ENCODE measurements at regions not wholly inside any gene's neighbourhood (a gene's known extent, or its start where the extent isn't known, plus 50 kb on each side); places are given as distances from the start of the nearest gene placed in this dataset.

DNA sequence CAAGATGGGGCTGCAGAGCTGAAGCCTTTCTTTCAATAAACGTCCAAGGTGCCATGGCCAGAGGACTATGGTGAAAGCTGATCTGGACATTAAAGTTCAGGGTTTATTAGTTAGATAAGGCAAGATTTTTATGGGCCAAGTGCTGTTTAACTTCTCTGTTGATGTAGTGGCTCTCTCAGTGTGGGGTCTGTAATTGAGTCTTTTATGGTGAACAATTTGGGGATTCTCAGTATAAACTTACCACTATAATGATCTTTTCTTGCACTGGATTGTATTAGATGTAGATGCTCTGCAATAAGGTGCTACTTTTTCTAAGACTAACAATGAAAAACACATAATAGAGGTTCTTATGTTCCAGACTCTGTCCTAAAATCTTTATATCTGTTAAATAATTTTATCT lies 190.1 kb upstream of the KLF12 start:
- DNase-seq: no peak

DNA sequence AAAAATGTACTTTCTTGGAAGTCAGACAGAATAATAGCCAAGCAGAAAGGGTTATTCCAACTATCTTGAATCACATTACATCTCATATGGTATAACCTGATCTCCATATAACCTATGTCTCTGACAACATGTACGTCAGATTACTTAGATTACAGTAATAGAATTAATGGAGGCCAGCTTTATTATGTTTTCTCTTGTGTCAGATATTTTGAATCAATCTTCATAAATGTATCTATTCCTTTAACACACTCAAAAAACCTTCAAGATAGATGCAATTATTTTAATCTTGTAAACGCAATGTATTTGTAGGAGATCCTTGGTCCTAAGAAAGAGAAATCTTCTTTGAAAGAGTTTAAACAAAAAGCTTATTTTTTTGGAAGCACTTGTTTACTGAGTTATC lies 188.4 kb upstream of the KLF12 start:
- DNase-seq: no peak

DNA sequence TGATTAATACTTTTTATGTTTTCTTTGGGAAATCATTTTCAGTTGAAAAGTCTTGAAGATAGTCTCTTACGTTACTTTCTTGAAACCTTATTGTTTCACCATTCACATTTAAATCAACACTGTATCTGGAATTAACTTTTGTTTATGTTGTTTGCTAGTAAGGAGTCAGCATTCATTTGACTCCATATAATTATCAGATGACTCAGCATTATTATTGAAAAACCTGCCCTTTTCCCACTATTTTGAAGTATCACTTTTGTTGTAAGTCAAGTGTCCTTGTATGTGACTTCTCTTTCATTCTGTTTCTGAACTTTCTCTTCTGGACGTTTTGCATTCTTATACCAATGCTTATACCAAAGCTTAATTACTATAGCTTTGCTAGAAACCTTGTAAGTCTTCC lies 186.1 kb upstream of the KLF12 start:
- no peak for DNase-seq

DNA sequence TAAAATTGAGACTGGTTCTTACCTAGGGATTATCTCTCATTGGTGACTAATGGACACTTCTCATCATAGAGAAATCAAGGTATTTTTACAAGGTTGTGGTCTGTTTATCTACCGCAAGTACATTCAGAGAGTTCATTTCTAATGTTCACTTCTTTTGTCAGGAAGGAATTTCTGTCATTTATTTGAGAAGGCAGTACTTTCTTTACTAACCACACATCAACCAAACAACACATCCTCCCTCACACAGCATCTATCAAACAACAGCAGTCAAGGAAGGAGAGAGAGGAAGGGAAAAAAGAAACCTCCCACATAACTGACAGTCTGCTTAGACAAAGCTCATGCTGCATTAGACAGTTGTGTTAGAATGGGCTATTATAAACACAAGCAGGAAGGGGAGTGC lies 182.3 kb upstream of the KLF12 start:
- no peak for DNase-seq

DNA sequence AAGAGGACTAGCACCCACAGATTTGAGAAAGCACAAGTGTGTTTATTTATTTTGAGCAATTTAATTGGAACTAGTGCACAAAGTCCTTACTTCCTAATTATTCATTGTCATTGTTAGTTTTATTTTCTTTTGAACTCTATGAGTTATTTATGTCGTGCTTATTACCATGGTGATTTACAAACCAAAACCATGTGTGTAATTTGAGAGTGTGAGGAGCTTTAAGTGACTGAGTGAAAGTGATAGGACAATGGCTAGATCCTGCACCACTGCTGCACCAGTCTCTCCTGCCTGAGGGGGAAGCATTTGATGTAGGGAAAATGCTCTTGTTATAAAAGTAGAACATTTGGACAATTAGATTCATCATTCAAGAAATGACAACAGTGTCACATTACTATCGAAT lies 172.3 kb upstream of the KLF12 start:
- no peak for DNase-seq

DNA sequence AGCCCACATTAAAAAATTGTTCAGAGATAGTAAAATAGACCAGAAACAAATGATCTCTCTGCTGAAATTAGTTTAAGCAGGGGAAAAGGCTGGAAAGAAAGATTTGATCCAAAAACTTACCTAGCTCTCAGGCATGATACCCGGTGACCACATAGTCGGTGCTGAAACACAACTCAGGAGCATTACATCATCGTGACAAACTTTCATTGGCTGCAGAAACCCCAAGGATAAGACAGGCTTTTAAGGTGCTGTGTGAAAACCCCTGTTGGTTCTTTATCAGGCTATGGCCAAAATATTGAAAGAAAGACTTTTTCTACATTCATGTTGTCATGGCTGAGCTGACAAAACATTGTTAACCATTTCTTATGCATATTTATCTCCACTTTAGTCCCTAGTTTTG lies 171.7 kb upstream of the KLF12 start:
- DNase-seq: no peak

DNA sequence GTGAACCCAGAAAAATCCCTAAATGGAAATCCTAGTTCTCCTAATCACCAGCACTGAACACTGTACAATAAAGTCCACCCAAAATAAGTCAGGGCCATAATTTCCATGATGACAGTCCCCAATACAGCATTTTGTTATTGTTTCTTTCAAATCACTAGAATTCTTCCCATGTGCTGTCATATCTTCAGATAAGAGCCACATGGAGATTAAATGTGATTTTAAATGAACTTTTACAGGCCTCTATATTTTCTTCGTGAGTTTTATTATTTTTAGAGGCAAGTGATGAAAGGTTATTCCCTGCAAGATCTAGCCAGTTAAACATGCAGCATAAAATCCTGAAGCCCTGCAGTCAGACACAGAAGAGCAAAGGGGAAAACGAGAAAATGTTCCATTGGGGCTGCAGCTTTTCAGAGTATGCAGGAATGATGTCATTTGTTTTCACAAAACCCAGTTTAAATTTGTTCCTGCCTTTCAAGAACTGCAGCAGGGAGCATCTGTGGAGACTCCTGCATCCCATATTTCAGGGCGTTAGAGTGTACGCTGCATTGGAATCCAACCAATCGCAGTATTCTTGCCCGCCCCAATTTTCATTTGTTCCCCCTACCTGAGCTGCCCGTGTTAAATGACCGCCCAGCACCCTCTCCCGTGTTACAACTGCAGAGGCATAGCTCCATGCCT lies 167.2 kb upstream of the KLF12 start:
- no peak for DNase-seq

DNA sequence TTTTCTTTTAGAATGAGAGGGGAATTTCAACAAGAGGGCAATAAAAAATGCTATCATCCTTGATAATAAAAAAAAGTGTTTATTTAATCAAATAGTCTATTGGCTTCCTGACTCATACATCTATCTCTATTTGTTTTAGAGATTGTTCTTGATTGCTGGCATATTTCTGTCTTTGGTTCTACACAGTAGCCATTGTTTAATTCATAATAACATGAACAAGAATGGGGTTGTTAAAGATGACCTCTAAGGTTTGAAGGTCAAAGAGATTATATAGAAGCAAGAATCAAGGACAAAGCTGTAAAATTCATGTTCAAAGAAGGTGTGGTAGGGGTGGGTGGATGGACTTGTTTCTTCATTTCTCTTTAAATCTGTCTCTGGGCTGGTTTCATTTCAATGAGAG lies 166.0 kb upstream of the KLF12 start:
- no peak for DNase-seq

DNA sequence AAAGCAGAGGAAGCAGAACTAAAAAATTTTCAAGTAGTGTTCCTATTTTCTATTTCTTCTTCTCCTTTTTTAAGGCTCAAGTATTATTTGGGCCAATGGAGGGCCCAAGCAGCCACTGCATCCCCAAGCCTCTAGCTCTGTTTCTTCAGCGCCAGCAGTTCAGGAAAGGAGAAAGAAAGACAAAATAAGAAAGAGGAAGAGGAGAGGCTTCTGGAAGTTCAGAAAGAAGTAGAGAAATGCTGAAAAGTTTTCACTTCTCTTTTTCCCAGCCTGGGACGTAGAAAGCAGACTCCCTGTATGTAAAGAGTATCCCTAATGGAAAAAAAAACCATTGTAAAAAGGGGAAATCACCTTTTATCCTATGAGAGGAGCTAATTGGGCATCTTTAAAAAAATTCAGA lies 165.5 kb upstream of the KLF12 start:
- no peak for DNase-seq

DNA sequence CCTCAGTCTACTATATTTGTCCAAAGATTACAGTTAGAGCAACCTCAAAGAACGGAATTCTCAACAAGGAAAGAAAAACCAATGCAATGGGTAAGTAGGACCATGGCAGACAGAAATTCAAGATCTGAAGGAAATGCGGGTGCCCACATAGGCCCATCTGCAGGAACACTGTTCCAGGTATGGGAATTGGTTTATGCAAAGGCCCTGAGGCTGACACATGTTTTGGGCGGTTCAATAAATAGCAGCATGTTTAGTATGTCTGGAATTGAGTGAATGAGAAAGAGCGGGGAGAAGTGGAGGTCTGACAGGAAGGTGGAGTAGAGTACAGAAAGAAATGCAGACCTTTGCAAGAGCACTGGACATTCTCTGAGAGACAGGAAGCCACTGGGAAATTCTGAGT lies 164.7 kb upstream of the KLF12 start:
- DNase-seq: no peak

DNA sequence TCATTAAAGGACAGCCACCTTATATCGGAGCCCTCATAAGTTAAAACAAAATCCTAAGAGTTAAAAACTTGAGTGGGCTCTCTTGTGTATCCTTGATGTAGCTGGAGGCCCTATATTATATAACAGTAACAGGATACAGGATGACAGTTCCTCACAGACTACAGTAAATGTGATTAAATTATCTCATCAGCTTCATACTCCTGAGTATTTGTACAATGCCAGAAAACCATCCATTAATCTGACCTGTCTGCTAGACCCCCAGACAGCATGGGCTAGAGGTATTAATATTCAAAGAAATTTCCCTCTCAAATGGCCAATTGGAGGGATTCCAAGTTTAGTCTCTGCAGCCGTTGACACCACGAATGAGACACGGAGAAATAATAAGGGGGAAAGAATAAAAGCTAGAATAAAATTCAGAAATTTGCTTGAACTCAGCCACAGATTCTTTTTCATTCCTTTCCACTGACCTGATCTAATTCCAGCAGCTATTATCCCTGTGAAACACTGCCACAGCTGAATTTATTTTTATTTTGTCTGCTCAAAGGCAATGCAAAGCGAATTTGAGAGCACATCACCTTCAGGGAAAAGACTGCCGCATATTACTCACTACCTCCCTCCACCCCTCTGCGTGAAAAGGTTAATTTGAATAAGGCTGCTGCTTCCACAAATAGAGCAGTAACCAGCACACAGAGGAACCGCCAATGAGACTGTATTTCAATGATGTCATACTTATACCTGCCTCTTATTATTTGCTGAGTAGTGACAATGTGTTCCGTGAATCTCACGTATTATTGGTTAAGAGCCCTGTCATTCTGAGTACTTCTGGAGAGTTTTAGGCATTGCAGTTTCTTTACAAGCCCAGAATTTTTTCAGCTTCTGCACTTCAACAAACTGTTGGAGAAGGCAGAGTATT lies 155.9 kb upstream of the KLF12 start:
- peak; percentile 30 for DNase-seq

DNA sequence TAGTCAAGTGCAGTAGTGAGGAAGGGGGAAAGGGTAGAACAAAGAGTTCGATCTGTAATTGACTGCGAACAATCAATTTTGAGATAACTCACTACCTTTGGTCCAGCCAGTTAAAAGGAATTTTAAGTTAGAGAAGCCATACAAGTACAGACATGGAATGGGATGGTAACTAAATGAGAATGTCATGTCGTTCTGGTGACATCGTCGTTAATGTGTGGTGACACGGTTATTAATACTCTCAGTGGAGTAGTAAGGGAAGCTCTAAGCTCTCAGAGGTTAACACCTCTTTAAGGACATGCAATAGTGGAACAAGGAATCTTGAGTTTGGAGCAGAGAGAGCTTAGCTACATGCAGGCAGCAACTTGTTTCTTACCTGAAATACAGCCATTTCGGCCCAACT lies 154.9 kb upstream of the KLF12 start:
- no peak for DNase-seq

DNA sequence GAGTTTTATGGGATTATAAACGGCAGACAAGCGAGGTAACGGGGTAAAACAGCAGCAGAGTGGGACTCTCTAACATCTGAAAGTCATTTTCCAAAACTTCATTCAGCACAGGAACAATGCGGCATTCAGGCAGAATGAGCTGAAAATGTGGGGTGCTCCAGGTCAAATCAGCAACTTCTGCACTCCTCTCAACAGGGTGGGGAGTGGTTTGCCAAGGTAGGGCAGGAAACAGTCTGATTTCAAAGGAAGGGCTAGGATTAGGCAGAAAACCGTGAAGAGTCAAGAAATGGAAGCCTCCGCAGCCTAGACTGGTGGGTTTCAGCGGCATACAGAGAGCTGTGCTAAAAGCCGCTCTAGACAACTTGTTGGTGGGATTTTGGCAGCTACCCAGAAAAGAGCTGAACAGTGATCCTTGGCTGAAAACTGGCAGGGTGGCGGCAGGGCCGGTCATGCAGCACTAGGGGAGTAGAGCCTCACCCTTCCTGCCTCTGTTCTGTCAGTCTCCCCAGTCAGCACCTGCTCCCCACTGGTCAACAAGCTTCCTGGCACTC lies 154.2 kb upstream of the KLF12 start:
- peak; percentile 8 for DNase-seq

DNA sequence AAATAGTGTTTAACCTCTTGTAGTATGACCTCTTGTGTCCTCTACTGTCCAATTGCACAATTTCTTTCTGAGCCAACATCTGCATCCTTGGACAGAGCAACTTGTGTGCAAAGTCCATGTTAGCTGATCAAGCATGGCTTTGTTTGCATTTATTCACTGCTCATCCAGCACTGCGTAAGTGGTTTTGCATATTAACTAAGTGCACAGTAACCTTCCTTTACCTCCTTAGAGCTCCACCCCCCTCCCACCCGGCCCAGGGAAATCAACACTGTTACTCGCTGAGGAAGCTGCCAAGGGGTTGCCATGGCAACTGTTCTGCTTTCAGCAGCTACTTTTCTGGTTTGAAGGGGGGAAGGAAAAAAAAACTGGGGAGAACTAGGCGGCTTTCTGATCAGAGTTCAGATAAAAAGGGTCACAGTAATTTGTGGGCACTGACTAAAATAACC lies 153.5 kb upstream of the KLF12 start:
- peak; percentile 60 for DNase-seq

DNA sequence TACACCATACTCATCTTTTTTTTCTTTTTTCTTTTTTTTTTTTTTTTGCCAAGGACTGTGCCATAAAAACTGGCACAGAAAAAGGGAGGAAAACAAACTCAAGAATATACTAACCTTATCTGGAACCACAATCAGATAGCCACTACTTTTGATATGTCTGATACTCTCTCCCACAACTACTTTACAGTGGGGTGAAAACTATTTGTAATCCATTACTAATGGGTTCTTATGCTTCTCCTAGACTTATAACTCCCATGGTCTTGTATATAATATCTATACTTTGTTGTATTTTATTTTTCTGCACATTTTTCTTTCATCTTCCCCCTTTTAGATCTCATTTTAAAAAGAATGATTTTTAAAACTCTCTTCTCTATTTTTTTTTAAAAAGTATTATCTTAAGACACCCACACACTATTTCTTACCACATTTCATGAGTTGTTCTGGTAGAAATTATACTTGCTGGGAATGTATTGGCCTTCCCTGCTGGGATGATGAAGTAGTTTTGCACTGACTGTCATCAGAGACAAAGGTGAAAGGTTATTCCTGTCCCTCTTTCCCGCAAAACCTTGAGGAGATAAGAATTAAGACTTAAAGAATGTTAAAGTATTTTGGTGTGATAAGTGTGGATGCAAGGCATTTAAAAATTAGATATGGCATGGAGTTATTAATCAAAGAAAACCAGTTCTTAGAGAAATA lies 146.7 kb upstream of the KLF12 start:
- no peak for DNase-seq

DNA sequence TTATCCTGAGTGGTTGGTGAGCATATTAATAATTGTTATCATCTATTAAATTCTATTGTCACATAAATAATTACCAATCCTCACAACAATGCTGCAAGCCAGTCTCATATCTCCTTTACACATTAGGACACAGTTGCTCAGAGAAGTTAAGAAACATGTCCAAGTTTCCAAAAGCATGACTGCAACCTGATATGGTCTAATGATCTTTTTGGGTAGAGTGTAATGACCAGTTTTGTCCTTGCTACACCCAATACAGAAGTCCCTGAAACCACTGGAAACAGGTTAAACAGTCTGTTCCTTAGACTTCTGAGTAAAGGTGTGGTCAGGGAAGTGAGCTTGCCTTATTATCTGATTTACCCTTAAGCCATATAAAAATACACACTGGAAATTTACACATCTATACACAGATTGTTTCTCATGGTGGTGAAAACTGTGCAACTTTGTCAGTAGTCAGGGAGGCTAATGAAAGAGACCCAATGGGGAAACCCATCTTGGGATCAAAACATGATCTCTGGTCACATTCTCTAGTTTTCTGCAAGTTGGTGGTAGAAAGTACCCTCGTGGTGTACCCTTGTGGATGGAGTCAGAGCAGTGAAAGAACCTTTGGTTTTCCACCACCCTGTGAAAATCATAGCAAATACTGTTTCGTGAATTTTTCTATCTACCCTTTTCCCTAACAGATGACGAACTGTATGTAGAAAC lies 146.0 kb upstream of the KLF12 start:
- DNase-seq: no peak

DNA sequence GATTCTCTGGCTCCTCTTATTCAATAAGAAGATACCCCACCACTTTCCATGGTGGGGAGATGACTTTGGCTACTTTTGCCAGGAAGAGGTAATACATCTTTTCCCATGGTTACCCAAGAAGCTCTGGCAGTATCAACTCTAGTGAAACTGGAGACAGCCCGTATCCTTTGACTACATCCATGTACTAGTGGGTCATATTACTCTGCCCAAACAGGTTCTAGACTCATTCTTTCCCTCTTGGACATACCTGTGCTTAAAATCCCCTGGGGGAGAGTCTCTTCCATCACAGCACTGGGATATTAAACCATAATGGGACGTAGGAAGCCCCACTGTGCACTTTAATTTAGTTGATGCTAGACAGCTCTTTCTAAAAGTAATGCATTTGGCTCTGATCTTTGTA lies 144.7 kb upstream of the KLF12 start:
- DNase-seq: no peak

DNA sequence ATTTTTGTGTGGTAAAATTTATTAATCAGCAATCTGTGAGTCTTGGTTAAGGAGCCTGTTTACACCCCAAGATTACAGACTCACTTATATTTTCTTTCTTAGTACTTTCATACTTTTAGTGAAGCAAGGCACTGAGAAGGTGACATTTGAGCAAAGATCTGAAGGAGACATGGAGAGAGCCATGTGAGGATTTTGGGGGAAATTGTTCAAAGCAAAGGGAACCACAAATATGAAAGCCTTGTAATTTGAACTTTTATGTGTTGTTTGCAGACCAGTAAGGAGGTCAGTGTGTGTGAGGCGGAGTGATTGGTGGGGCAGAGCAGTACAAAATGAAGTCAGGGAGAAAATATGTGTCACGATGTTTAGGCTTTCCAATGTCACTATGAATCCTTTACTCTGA lies 140.7 kb upstream of the KLF12 start:
- no peak for DNase-seq

DNA sequence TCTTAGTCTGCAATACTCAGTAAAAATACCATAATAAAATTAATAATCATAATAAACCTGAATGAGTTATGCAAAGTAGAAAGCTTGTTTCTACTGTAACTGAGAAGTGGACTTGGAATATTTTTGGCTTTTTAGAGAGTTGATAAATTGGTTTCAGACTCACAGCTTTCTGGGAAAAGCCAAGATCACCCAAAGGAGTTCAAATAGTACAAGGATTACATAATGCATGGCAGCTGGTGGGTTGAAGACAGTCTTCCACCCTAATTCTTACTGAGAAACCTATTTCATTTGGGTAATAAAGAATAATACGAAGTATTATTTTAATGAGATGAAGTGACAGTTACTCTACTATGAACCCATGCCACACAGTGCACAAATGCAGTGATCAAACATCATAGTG lies 139.4 kb upstream of the KLF12 start:
- no peak for DNase-seq

DNA sequence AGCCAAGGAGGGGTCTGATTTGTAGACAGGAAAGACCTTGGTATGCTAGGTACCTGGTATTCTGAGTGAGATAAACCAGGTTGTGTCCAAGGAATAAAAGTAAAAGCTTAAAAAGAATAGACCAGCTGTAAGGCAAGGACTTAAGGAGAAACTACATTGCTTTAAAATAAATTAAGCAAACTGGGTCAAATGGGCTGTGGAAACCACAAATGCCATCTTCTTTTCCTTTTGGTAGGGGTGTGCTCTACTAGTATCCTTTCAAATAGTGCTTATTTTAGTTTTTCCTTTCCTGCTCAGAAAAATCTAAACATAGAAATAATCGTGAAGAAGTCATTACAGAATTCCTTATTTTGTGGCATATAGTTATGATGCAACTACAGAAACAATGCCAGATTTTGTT lies 138.6 kb upstream of the KLF12 start:
- no peak for DNase-seq

DNA sequence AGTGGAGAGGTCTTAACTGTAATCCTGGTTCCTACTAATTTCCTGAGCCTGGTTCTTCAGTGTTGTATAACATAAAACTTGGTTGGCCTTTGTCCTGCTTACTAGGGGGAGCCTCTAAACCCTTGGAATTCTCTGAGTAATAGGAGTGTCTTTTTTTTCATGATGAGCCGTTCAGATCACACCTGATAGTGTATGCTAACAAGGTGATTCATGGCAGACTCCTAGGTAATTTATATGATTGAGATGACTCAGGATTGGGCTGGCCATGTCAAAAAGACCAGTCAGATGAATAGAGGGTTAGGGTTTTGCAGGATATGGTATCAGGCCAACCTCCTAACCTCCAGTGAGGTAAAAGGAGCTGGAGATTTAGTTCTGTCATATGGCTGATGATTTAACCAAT lies 135.8 kb upstream of the KLF12 start:
- no peak for DNase-seq

DNA sequence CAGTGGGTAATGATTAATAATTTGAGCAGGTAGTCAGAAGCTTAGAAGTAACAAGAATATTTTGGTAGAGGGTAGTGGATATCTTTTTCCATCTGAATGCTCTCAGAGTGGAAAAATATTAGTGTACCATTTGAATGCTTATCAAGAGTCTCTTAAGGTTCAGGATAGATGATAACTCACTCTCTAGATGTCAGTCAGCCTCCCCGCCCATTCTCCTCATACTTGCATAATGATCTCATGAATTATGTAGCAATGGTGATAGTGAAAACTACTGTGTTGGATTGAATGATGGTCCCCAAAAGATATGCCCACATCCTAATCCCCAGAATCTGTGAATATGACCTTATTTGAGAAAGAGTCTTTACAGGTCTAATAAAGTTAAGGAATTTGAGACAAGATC lies 132.7 kb upstream of the KLF12 start:
- DNase-seq: no peak

DNA sequence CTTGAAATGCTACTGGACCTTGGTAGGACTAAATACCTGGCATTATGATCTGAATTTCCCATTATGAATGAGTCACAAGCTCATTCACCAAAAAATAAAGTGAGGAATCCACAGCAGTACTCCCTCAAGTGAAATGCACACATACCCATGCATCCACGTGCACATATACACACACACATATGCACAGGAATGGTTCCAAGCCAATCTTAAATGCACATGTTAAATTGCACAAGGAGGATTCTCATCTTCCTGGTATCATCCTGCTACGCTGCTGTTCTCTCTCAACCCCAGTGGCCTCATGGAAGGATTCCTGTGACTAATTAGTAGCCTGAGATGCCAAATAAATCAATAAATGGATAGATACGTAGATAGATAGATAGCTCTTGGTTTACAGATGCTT lies 132.1 kb upstream of the KLF12 start:
- no peak for DNase-seq
